ENCODE measurements at regions not wholly inside any gene's neighbourhood (a gene's known extent, or its start where the extent isn't known, plus 50 kb on each side); places are given as distances from the start of the nearest gene placed in this dataset.

- no peak for DNase-seq (ENCODE audit: low spot score in 2 of 2)
- intact Hi-C loops (cut with DNase I): no loop called here
- H3K27ac ChIP-seq: no peak overlapping the region
Observed at GRCh38 chr1:78790174-78790573, 140.5 kb downstream of the IFI44 start.

GRCh38 chr1:78792756-78793155 lies 143.1 kb downstream of the IFI44 start:
- no peaks in the 10 kb centered on the region for H3K9me3 ChIP-seq
- H3K36me3 ChIP-seq: no peaks in the 10 kb centered on the region
- no peaks in the 10 kb centered on the region for H3K4me1 ChIP-seq
- H3K27ac ChIP-seq: no peak overlapping the region
- TF ChIP-seq CTCF (IDR thresholded peaks at IDR 0.05): no peak
- intact Hi-C loops (cut with DNase I): no loop called here
- H3K4me3 ChIP-seq: no peak overlapping the region
- H3K27me3 ChIP-seq: no peaks in the 10 kb centered on the region
- DNase-seq (ENCODE audit: low spot score in 2 of 2): no peak

More at GRCh38 chr1:78790174-78790573, 140.5 kb downstream of the IFI44 start:
- H3K9me3 ChIP-seq: no peaks in the 10 kb centered on the region
- no peaks in the 10 kb centered on the region for H3K4me1 ChIP-seq
- no peaks in the 10 kb centered on the region for H3K36me3 ChIP-seq
- no peak overlapping the region for H3K4me3 ChIP-seq
- H3K27me3 ChIP-seq: no peaks in the 10 kb centered on the region
- TF ChIP-seq CTCF (IDR thresholded peaks at IDR 0.05): no peak

- H3K9me3 ChIP-seq: no peaks in the 10 kb centered on the region
- intact Hi-C loops (cut with DNase I): no loop called here
- no peak for DNase-seq (ENCODE audit: low spot score in 2 of 2)
Observed at GRCh38 chr1:78797108-78797781, 147.6 kb downstream of the IFI44 start.

GRCh38 chr1:78799926-78800325 lies 150.3 kb downstream of the IFI44 start:
- Histone ChIP-seq H3K36me3 (no peaks in the 10 kb centered on the region), H3K27me3 (no peaks in the 10 kb centered on the region), H3K4me1 (no peaks in the 10 kb centered on the region), H3K4me3 (no peak overlapping the region), H3K27ac (no peak overlapping the region), H3K9me3 (no peaks in the 10 kb centered on the region)
- no peak for DNase-seq (ENCODE audit: low spot score in 2 of 2)
- TF ChIP-seq CTCF (IDR thresholded peaks at IDR 0.05): no peak
- intact Hi-C loops (cut with DNase I): no loop called here

More at GRCh38 chr1:78797108-78797781, 147.6 kb downstream of the IFI44 start:
- no peak overlapping the region for H3K27ac ChIP-seq
- H3K36me3 ChIP-seq: no peaks in the 10 kb centered on the region
- H3K27me3 ChIP-seq: no peaks in the 10 kb centered on the region
- H3K4me1 ChIP-seq: no peaks in the 10 kb centered on the region
- H3K4me3 ChIP-seq: no peak overlapping the region
- TF ChIP-seq CTCF (IDR thresholded peaks at IDR 0.05): no peak

GRCh38 chr1:78814176-78814575 lies 164.5 kb downstream of the IFI44 start:
- Histone ChIP-seq H3K4me3 (no peak overlapping the region), H3K9me3 (no peaks in the 10 kb centered on the region), H3K4me1 (no peaks in the 10 kb centered on the region), H3K36me3 (no peaks in the 10 kb centered on the region), H3K27me3 (no peaks in the 10 kb centered on the region), H3K27ac (no peak overlapping the region)
- DNase-seq (ENCODE audit: low spot score in 2 of 2): no peak
- no peak for TF ChIP-seq CTCF (IDR thresholded peaks at IDR 0.05)
- intact Hi-C loops (cut with DNase I): no loop called here

GRCh38 chr1:78825561-78825960 lies 175.9 kb downstream of the IFI44 start:
- intact Hi-C loops (cut with DNase I): no loop called here
- H3K4me1 ChIP-seq: no peaks in the 10 kb centered on the region
- no peak for DNase-seq (ENCODE audit: low spot score in 2 of 2)
- H3K27me3 ChIP-seq: no peaks in the 10 kb centered on the region
- TF ChIP-seq CTCF (IDR thresholded peaks at IDR 0.05): no peak
- no peak overlapping the region for H3K27ac ChIP-seq
- H3K36me3 ChIP-seq: no peaks in the 10 kb centered on the region
- H3K9me3 ChIP-seq: no peaks in the 10 kb centered on the region
- H3K4me3 ChIP-seq: no peak overlapping the region

All from ascending aorta (tissue), 2 donors.